GM18505 (cell line): ENCODE measurements at regions not wholly inside any gene's neighbourhood (a gene's known extent, or its start where the extent isn't known, plus 50 kb on each side); places are given as distances from the start of the nearest gene placed in this dataset.

Experiments used
- ATAC-seq: cut with Tn5 transposase; IDR thresholded peaks from one replicate; pipeline ENCODE4 v1.9.1; 2021; ENCODE audit not compliant: unreplicated experiment
- POLR2A ChIP-seq: IDR thresholded peaks from 4 replicates; pipeline ENCODE4 v1.6.1; 2011; ENCODE audit warnings: borderline replicate concordance; ENCODE audit not compliant: insufficient read depth, insufficient read length; ENCODE audit errors: extremely low read depth

DNA sequence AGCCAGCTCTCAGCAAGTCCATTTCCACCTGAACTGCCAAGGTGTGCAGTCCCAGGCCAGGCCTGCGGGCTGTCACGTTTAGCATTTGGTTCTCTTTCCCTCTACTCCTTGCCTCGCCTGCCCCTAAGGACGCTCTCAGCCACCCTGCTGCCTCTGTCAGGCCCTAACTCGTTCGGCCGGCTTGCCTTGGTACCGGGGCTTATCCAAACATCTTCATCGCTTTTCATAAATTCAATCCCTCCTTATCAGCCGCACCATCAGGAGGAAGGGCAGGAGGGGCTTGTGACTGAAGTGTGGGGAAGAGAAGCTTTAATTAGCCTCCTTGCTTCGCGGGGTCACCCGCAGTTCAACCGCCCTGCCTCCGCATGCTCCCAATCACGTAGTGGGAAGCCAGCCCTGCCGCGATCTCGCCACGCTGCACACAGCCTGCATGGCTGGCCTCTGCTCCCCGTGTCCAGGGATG, 231.1 kb downstream of the SOX9 start:
- no peak for TF ChIP-seq POLR2A

DNA sequence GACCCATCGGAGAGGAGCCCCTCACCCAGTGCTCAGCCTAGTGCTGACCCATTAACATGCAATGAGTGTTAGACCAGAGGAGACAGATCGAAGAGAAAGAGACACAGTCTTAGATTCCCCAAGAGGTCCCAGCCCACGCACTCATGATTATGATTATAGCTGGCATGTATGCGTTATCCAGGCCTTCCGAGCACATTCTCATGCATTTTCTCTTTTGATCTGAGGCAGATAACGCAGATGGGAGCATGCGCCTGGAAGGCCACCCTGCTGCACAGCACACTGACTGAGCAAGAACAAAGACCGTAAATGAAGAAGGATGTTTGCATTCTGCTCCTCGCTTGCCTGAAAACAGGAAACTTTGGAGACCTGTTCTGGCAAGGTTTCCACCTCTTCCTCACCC, 232.7 kb downstream of the SOX9 start:
- TF ChIP-seq POLR2A, result no peak
- ATAC-seq, result no peak

More for the DNA sequence above, 231.1 kb downstream of the SOX9 start:
- no peak for ATAC-seq

DNA sequence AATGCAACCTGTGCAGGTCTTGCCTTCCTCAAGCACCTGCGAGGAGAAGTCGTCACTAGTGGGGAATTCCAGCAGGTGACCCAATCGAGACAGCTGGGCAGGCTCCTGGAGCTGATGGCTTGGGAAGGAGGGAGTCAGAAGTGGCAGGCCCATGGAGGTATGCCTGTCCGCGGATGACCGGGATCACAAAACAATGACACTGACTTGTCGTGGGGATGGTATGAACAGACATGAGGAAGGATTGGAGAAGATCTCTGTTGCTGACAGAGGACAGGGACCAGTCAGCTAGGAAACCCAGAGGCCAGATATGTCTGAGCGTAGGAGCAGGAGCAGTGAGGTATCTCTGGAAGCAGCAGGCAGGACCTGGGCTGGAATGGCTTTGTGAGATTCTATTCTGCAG, 233.3 kb downstream of the SOX9 start:
- ATAC-seq, result no peak
- TF ChIP-seq POLR2A, result no peak

DNA sequence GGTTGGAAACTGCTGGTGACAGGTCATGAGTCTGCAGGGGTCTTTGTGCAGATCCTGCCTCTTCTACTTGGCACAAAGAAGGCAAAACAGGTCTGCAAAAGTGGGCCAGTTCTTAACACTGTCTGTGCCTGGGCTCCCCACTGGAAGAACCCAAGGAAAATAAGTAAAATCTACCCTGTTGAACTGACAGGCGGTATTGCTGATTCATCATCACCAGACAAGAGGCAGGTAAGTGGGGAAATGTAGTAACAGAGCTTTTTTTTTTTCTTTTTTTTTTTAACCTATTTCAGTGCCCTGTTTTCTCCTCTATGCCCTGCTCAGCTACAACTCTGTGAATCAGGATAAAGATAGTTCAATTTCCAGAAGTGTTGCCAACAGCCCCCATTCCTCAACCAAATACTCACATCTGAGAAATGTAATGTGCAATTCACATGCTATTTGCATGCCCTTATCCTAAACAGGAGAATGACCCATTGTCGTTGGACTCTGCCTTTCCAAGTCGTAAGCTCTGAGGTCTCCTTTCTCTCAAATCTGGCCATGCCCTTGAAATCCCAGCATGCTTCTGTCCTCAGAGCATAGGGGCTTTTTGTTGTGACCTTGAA, 237.0 kb downstream of the SOX9 start:
- no peak for TF ChIP-seq POLR2A

DNA sequence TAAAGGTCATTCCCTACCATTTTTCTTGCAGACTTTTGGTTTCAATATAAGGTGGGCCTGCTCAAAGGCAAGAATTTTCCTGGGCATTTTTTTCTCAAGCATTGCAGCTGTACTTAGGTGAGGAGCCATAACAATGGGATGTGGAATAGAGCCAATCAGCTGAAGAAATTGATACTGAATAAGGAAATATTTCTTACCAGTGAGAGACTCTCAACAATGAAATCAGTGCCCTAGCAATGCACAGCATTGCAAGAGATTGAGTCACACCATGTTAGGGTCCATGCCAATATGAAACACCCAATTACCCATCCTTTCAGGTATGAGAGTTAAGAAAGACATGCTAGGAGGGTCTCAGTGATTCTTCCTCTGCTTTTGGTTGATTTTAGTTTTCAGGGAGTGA, 237.6 kb downstream of the SOX9 start:
- no peak for ATAC-seq
- TF ChIP-seq POLR2A, result no peak

More for the DNA sequence above, 237.0 kb downstream of the SOX9 start:
- ATAC-seq, result no peak

DNA sequence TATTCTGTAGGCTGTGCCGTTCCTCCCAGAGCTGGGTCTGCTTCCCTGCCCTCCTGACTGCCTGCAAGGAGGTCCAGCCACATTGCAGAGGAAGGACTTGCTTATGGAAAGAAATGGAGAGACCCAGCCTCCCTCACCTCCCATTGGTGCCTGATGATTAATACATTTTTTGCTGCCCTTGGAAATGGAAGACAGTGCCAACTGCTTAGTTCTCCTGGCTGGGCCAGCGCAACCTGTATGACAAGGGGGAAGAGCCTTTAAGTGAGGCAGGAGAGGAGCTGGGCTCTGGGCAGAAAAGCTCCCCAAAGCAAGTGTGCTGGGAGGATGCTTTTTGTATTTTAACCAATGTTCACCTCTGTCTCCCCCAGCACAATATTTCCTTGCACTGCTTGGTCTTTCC, 238.5 kb downstream of the SOX9 start:
- no peak for TF ChIP-seq POLR2A
- no peak for ATAC-seq

DNA sequence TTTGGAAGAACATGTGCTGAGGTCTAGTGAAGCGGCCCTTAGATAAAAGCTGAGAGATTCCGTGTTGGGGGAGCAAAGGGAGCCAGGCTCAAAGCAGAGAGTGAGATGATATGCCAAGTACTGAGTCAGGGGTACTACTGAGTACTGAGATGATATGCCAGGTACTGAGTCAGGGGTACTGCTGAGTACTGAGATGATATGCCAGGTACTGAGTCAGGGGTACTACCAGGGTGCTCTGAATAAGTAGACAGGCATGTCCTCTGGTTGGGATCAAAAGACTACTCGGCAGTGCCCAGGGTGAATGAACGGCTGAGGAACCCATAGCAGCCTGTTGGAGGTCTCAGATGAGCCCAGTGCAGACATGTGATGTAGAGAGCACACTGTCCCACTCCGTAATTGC, 239.0 kb downstream of the SOX9 start:
- no peak for ATAC-seq
- no peak for TF ChIP-seq POLR2A

DNA sequence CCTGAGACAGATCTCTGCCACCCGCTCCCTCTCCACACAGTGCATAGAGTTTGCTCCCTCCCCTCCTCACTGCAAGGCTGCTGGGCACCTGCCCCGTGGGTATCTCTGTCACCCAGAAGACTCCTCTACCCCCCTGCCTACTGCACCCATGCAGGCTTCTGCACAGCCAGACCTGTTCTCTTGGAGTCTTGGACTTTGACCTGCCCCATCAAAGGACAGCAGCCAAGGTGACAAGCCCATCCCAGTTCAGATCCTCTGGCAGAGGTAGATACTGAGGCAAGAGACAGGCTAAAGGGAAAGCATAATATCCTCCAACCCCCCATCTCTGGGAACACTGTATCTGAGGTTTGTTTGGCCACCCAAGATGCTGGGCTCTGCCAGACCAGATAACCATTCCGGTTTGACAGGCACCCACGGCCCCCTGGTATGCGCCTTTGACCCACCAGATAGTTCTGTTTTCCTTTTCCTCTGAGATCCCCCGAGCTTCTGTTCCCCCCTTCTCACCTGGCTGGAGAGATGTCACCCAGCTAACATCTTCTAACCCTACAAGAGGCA, 239.6 kb downstream of the SOX9 start:
- TF ChIP-seq POLR2A, result no peak
- ATAC-seq, result no peak

DNA sequence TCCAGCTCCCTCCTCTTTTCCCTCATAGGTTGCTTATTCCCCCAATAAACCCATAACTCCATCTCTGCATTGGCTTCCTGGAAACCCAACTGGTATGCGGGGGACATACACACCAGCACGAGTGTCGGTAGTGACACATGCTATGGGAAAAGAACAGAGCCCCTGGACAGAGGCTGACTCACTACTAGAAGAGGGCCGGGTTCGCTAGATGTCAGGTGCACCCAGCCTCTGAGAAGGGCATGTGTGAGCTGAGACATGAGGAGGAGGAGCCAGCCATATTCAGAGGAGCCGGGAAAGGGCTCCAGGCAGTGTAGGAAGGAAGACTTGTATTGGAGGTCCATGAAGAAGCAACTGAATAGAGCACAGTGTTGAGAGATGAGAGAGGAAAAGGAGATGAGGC, 241.1 kb downstream of the SOX9 start:
- no peak for TF ChIP-seq POLR2A
- ATAC-seq, result no peak

DNA sequence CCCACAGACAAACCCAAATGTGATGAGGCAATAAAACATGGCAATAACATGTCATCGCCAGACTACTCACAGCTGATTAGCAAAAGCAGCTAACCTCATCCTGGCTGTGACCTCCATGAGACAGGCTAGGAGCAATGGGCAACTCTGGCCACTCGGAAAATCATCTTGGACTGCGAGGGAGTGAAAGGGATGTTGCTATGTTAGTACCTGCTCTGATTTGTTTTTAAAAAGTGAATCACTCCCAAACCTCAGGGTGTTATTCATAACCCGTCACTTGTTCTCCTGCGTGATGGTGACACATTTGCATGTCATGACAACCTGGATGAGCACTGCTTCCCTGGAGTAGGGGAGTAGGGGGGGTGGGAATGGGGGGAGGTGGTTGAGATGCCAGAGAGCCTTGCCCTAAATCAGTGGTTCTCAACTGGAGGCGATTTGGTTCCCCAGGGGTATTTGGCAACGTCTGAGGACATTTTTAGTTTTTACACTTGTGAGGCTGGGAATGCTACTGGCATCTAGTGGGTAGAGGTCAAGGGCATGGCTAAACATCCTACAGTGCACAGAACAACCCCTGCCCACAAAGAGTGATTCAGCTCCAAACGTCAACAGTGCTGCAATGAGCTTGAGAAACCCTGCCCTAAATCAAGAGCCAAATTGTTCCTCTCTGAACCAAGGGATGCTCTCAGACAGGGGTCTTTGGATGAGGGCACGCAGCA, 241.7 kb downstream of the SOX9 start:
- ATAC-seq, result no peak
- TF ChIP-seq POLR2A, result no peak

DNA sequence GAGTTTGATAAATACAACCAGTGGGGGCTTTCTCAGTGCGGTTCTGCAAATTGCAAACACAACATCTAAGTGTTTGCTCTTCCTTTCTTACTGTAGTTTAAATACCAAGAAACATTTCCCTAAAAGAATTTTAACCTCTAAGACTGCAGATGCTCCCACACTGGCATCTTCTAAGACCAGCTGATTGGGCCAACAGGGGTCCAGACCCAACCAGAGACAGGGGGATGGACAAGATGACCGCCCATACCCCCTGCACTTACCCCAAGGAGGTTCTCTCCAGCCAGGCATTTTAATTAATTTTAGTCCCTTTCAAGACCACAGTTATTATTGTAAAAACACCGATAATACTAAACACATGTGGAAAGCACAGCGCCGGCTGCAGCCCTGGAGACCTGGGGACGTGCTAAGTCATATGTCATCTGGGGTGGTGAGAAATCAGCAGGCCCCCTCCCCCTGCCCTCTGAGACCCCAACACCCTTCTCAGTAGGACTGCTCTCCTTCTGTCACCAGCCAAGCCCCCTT, 242.3 kb downstream of the SOX9 start:
- ATAC-seq, result no peak
- TF ChIP-seq POLR2A, result no peak

DNA sequence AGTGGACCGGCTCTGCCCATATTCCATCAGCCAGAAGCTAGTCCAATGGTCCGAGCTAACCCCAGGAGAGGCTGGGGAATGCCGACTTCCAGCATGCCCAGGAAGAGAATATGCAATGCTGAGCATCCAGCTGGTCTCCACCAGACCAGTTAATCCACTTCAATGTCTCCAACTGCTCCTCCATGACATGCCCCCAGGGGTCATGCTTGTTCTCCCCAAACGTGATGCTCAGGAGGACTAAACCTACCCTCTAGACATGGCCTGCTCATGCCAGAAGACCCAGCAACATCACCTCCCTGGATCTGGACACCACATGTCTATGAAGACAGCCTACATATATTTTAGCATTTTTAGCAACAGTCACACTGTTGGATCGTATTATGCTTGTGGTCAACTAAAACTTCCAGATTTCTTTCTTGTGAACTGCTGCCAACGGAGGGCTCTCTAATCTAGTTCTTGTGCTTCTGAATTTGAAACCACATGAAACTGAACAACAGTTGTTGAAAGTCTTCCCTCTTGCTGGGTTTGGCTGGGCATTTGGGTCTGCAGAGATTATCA, 245.1 kb downstream of the SOX9 start:
- no peak for ATAC-seq
- TF ChIP-seq POLR2A, result no peak

DNA sequence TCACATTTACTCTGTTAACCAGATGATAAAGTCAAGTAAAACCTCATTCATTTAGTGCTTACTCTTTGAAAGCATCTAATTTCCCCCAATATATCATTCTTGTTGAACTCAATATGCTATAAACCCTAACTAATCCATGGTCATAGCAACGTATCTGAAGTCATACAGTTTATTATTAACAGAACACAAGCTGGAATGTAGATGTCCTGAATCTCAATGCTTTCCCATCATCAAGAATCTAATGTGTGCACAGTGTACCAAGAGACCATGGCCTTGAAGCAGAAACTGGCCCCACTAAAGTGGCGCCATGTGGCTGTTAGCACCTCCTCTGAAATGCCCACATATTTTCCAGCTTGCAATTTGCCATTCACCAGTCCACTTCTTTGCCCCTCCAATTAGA, 245.8 kb downstream of the SOX9 start:
- ATAC-seq, result no peak

DNA sequence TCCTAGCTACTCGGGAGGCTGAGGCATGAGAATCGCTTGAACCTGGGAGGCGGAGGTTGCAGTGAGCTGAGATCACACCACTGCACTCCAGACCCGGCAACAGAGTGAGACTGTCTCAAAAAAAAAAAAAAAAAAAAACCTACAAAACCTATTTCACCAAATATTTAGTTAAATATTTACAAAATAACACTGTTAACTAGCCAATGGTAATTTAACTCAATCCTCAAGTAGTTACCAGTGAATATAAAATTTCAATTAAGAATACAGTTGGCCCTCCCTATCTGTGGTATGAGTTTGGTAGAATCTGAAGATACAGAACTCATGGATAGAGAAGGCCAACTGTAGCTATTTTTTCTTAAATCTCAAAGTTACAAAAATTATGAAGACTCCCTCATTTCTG, 247.4 kb downstream of the SOX9 start:
- ATAC-seq, result no peak
- no peak for TF ChIP-seq POLR2A

More for the DNA sequence above, 245.8 kb downstream of the SOX9 start:
- no peak for TF ChIP-seq POLR2A

DNA sequence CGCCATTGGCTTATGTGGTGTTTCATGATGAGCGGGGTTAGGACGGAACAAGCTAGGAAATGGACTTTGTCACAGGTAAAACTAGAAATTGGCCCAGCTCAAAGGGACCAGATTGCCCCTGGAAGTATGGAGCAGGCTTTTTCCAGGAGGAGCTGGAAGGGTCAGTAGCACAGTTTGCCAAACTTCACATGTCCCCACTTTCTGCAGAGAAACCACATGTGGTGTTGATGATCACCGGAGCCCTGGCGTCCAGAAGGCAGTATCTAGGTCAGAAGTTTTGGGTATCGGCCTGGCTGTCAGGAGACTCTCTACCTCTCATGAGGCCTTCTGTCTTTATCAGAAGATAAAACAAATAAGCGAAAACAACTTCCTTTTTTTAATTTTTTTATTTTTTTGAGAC, 248.5 kb downstream of the SOX9 start:
- ATAC-seq, result no peak
- TF ChIP-seq POLR2A, result no peak

DNA sequence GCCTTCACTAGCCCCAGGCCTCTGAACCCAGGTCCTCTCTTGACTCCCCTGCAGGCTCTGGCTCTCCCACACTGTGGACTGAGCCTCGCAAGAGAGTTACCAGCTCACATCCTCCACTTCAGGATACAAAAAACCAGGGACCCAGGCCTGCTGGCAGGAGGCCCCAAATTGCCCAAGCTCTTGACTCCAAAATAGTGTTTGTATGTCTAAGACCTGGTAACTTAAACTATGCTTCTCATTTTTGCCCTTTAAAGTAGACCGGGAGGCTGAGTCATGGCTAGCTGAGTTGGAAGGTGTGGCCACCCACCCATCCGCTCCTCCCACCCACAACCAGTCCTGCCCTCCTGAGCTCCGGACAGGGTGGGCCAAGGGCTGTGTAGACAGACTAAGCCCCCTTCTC, 250.0 kb downstream of the SOX9 start:
- no peak for TF ChIP-seq POLR2A

More for the DNA sequence above, 250.0 kb downstream of the SOX9 start:
- ATAC-seq, result no peak
